Stimulated activated CD4-positive, alpha-beta T cell treated with anti-CD3 and anti-CD28 coated beads, Interleukin-12 subunit alpha, Interleukin-12 subunit beta, amount 100 ng/mL, for 24 hours (primary cell): ENCODE measurements at regions not wholly inside any gene's neighbourhood (a gene's known extent, or its start where the extent isn't known, plus 50 kb on each side); places are given as distances from the start of the nearest gene placed in this dataset.

Experiments used
- DNase-seq, 2 experiments: peaks; one replicate each; pipeline ENCODE4 v3.0.0-alpha.2; 2020; ENCODE audit warnings: low read depth in 2 of 2

- no peak for DNase-seq
These were observed 418.0 kb downstream of the CETN3 start for GRCh38 chr5:89991592-89991991.

DNA sequence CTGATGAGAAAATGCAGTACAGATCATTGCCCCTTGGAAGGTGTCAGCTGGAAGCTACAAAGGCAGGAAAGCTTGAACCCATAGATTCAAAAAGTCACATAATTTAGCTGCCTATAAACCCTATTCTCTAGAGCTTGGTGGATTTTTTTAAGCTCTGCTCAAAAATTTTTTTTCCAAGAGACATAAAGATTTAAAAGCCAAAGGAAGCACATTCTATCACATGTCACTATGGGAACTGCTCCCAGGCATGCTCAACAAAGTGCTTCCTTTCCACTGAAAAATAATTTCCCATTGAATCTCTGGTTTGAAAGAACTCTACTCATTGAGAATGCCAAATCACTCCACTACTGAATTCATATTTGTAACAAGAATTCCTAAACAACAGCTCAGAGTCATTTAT, 419.8 kb downstream of the CETN3 start:
- DNase-seq = no peak

DNA sequence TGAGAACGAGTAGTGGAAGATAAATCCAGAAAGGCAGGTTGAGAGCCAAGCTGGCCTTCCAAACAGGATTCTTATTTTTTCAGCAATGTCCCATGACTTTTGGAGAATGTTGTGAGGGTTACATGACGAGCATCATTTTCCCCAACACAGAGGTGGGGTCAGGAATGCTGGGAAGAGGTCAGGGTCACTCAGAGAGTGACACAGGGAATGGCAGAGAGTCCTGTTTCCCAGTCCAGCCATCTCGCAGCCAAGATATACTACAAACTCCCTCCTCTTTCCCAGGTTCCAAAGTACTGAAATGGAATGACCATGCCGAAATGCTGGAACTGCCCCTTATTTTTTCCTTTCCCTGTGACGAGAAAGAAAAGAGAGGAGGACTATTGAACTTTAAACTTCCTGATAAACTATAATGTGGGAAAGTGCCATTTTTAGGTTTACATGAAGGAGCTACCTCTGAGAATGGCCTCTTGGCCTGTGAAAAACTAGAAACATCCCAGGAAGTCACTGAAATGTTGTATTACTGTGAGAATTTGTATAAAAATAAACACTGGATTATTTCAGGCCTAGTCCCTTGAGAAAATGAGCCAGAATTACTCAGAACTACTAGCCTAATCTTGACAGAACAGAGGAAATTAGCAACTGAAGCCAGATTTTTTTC, 420.4 kb downstream of the CETN3 start:
- DNase-seq = no peak

- DNase-seq = no peak
These were observed 421.3 kb downstream of the CETN3 start for GRCh38 chr5:89988129-89988810.

GRCh38 chr5:89983216-89983615, 426.3 kb downstream of the CETN3 start:
- no peak for DNase-seq

- DNase-seq = no peak
These were observed 427.4 kb downstream of the CETN3 start for GRCh38 chr5:89981878-89982773.

DNA sequence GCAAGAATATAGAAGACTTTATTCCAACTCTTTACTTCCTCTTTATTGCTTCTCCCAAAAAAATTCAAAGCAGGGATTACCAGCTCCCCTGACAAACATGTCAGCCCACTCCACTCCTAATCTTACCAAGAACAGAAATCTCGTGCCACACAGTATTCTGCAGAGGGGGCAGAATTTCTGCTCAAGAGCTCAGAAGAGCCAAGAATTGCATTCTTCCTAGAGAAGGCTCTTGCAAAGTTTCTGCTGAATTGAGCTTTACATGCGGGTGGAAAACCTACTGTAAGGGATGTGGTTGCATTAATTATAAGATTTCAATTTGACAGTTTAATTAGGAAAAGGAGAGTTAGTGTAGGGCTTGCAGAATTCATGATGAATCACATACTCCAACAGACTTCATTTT, 428.5 kb downstream of the CETN3 start:
- DNase-seq = no peak

GRCh38 chr5:89973516-89973915, 436.0 kb downstream of the CETN3 start:
- no peak for DNase-seq

GRCh38 chr5:89972901-89973300, 436.7 kb downstream of the CETN3 start:
- DNase-seq = no peak

- DNase-seq = no peak
These were observed 440.6 kb downstream of the CETN3 start for GRCh38 chr5:89968958-89969381.

GRCh38 chr5:89967771-89968444, 441.6 kb downstream of the CETN3 start:
- no peak for DNase-seq

GRCh38 chr5:89956838-89957237, 452.7 kb downstream of the CETN3 start:
- DNase-seq = no peak

- DNase-seq = no peak
These were observed 454.6 kb downstream of the CETN3 start for GRCh38 chr5:89954916-89955315.

- DNase-seq = no peak
These were observed 457.7 kb downstream of the CETN3 start for GRCh38 chr5:89951876-89952275.

- DNase-seq = no peak
These were observed 459.3 kb downstream of the CETN3 start for GRCh38 chr5:89950234-89950633.

GRCh38 chr5:89948977-89949376, 460.6 kb downstream of the CETN3 start:
- DNase-seq = no peak

DNA sequence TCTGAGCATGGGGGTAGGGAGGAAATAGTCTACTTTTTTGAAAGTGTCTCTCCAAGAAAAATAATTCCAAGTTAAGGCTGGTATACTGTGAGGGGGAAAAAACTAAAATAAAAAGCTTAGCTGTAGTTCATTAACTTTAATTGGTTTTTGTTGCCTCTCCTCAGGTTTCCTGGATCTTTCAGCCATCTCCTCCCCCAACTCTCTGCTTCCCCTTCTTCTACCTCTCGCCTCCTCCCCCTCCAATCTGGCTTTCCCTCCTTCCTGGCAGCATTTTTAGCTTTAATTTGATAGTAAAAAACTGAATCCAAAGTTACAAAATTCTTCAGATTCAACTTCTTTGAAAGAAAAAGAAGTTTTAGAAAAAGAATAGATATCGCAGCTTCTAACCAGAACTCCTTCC, 462.6 kb downstream of the CETN3 start:
- no peak for DNase-seq

DNA sequence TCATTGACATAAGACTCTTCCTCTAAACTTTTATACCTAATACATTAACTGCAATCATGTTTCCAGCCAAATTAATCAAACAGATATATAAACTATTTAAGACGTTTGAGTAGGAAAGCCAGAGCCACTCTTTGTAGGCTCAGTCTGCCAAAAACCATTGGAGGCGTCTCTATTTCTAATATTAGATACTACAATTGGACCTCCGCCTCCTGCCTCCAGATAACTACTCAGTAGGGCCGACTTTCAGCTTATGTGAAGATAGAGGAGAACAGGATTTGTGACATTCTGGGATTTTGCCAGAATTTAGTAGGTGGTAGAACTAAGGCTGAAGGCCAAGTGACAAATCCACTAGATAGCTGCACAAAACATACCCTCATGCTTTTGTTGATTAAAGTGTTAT, 463.0 kb downstream of the CETN3 start:
- no peak for DNase-seq

- DNase-seq = no peak
These were observed 467.4 kb downstream of the CETN3 start for GRCh38 chr5:89942171-89942570.

DNA sequence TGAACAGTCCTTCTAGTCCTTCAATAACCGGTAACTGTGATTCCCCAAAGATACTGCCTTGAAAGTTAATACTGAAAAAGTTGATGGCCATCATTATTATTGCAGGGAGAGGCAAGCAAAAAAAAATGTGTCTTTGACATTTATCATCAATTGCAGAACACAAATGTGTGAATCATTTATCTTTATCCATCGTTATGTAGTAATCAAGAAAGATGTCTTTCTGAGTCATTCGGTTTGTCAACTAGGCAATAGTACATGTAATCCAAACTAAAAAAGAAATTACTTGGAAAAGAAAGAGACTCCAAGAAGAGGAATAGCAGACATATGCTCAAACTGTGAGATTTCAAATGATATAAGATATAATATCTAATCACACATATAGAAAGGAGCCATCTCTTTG, 473.0 kb downstream of the CETN3 start:
- DNase-seq = no peak

DNA sequence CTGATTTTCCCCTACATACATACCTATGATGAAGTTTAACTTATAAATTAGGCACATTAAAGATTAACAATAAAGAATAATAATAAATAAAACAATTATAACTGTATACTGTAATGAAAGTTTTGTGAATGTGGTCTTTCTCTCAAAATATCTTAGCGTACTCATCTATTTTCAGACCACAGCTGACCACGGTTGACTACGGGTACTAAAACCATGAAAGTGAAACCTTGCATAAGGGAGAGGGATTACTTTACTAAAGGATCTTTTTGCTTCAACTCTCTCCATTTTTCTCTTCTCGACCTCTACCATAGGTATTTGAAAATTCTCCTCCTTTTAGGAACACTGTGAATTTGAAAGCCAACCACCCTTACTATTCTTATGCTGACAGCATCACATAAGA, 475.5 kb downstream of the CETN3 start:
- no peak for DNase-seq

DNA sequence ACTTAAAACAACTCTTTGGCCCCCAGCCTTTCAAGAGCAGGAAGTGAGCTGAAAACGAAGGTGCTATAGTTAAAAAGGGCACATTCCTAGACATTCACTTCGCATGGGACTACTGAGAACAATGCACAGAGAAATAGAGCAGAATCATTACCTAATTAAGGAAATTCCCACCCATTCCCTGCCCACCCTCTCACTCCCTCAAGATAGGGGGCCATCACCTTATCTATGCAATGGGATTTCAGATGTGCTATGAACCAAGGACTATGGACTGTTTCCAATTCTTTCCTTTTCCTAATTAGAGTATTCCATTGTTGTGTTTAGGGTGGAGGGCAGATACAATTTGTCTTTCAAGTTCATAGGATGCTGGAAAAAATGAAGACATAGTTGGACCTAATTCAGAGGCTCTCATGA, 476.8 kb downstream of the CETN3 start:
- no peak for DNase-seq
